Suppressor macrophage treated with lipopolysaccharide for 4 hours (primary cell): ENCODE measurements at regions not wholly inside any gene's neighbourhood (a gene's known extent, or its start where the extent isn't known, plus 50 kb on each side); places are given as distances from the start of the nearest gene placed in this dataset.
"Not testable (repeated sequence)": the region's sequence is repeated elsewhere in the genome, so short reads cannot be mapped to it uniquely, and the experiment has no call there.

Source experiments
- DNase-seq: peaks from one replicate; pipeline ENCODE4 v3.0.0-alpha.2; 2020

DNA sequence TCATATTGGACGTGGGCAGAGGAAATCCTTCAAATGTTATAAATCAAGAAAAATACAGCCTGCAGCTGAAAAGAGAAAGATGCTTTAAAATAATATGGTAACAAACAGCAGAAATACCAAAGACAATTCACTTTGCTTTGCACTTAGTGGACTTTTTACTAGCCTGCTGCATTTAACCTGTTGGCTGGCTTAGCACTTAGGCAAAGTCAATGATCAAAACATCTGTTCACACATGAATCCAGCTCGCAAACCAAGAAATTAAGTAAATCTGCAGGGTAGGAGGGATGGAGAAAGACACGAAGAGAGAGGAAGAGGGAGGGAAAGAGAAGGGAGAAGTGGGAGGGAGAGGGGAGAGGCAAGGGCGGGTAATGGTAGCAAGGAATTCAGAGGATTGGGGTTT is 103.6 kb upstream of the RAB4A start:
- DNase-seq, result no peak

DNA sequence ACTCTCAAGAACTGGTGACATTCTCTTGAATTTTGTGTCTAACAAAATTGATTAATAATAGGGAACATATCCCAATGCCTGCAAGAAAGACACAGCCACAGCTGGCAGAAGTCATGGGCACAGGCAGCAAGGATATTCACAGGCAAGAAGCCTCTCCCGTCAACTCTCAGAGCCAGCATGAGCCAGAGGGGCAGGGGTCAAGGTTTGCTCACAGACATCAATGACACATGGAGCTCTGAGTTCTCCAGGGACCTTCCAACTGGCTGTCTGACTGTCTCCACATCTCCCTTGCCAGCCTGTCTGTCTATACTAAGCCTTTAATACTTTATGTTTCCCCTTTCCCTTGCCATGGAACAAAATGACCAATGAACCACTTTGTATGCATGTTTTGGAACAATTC is 101.5 kb upstream of the RAB4A start:
- no peak for DNase-seq

DNA sequence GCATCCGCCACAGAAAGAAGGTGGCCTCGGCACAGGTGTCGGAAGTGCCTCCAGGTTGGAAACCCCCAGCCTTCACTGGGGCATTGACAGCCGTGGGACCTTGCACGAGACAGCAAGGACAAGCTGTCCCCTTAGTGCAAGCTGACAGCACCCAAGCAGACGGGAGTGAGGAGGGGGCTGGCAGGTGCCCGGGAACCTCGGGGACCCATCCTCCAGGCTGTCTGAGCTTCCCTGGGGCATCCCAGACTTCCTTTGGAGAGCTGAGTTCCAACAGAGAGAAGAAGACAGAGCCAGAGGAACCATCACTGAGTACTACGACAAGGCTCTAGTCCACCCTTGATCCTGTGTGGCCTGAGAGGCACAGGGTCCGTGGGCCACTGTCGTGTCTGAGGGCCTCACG is 100.6 kb upstream of the RAB4A start:
- DNase-seq, result no peak

DNA sequence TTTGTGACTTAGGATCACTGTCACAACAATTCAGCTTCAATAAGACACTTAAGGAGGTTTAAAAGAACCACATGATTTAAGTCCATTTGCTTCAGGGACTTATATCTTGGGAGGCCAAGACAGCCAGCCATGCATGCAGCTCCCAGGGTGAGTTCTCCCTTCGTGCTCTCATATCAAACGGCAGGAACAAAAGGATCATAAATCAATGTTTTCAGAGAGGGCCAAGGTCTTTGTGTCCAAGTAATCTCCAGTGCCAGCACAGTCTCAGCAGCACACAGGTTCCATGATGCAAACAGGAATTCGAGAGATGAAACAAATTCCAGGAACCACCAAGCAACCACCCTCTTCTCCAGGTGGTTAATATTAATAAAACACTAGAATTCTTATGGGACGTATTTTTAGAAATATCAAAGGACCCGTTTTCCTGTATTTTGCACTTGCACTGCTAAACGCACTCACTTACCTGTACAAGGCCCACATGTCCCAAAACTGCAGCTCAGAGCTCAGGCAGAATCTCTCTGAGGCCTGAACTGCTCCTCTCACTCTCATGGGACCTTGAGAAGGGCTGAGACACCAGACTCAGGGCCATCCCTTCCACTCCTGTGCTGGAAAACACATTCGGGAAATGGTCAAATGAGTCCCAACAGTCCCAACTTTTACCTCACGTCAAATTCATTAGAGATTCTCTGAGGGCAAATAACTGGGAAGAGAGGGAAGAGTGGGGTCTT is 100.0 kb upstream of the RAB4A start:
- no peak for DNase-seq

DNA sequence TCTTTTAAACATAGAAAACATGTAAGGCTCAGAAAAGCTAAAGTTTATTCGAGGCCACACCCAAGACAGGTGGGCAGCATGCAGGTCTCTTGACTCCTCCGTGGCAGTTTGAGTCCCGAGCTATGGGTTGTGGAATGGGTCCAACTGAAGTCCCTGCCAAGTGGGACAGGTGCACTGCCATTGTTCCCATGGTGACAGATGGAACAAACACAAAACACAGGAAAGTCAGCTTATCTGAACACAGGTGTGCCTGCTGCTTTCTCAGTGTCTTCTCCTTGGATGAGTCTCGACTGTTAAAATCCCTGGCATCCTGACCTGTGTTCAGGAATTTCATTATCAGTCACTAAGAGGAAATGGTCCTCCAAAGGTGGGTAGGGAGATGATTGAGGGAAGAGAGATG is 99.0 kb upstream of the RAB4A start:
- no peak for DNase-seq

DNA sequence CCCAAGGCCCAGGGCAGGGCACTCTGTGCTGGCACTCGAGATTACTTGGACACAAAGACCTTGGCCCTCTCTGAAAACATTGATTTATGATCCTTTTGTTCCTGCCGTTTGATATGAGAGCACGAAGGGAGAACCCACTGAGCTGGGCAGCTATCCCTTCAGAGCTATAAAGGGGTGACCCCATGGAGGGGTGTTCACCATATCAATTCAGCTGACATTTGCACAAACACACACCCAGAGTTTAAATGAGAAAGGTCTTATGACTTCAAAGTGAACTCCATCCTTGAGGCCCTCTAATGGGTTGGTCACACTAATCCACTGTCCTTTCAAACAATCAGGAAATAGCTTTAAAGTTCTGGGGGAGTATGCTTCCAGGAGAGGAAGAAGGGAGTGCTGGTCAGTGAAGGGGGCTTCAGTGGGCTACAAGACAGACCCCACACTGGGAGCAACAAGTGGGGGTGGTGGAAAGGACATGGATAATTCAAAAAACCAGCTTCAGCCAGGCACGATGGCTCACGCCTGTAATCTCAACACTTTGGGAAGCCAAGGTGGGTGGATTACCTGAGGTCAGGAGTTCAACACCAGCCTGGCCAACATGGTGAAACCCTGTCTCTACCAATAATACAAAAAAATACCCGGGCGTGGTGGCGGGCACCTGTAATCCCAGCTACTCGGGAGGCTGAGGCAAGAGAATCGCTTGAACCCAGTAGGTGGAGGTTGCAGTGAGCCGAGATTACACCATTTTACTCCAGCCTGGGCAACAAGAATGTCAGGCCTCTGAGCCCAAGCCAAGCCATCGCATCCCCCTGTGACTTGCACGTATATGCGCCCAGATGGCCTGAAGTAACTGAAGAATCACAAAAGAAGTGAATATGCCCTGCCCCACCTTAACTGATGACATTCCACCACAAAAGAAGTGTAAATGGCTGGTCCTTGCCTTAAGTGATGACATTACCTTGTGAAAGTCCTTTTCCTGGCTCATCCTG is 97.1 kb upstream of the RAB4A start:
- not testable (repeated sequence) for DNase-seq

GRCh38 chr1:229175297-229175696 is 95.6 kb upstream of the RAB4A start:
- DNase-seq, result not testable (repeated sequence)

GRCh38 chr1:229176457-229176856 is 94.5 kb upstream of the RAB4A start:
- DNase-seq, result not testable (repeated sequence)

DNA sequence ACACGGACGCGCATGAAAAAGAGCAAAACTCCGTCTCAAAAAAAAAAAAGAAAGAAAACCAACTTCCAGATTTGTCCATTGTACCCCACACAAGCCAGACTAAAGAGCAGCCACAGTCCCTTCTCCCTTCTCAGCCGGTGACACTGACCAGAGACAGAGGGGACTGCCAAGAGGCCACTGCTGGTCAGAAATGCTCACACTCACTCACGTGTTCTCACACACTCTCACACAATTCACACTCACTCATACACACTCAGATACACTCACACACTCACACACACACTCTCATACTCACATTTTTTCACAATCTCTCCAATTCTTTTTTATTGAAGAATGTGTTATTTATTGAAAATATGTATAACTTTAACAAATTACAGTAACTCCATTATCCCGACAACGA is 90.8 kb upstream of the RAB4A start:
- no peak for DNase-seq

GRCh38 chr1:229181419-229181818 is 89.5 kb upstream of the RAB4A start:
- no peak for DNase-seq

DNA sequence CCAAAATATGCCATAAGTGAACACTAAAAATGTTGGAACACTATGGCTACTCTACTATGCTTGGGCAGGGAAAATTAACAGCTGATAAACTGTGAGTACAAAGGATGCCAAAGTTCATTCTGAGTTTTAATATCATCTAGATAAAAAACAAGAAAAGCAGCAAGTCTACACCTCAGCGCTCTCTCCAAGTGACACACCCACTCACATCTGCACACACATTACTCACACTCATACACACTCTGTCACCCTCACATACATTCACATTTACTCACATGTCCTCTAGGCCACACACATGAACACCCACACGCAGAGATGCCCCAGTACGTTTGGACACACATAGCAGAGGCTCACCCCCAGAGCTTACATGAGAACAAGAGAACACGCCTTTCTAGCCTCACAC is 87.3 kb upstream of the RAB4A start:
- no peak for DNase-seq

GRCh38 chr1:229184066-229184465 is 86.8 kb upstream of the RAB4A start:
- DNase-seq, result no peak

GRCh38 chr1:229185963-229186362 is 84.9 kb upstream of the RAB4A start:
- no peak for DNase-seq

GRCh38 chr1:229186373-229187056 is 84.4 kb upstream of the RAB4A start:
- peak; percentile 60 for DNase-seq

DNA sequence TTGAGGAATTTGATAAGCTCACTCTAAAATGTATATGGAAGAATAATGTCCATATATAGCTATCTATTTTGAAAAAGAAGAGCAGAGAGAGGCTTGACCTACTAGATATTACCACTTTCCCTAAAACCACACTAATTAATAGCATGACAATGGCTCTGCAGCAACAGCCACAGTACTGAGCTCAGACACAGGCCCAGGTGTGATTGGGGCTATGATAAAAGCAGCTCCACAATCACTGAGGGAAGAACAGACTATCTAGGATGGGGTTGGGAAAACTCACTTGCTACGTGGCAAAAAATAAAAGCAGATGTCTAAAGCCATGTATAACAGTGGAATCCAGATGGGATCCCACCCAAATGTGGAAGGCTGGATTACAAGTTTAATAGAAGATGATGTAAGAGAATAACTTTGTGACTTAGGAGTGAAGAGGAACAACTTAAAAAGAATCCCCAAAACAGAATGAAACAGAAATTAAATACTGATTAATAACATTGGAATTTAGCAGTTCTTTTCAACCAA is 80.8 kb upstream of the RAB4A start:
- DNase-seq, result no peak

GRCh38 chr1:229191066-229191674 is 79.7 kb upstream of the RAB4A start:
- DNase-seq, result no peak

GRCh38 chr1:229192031-229192430 is 78.9 kb upstream of the RAB4A start:
- DNase-seq, result peak; percentile 87

DNA sequence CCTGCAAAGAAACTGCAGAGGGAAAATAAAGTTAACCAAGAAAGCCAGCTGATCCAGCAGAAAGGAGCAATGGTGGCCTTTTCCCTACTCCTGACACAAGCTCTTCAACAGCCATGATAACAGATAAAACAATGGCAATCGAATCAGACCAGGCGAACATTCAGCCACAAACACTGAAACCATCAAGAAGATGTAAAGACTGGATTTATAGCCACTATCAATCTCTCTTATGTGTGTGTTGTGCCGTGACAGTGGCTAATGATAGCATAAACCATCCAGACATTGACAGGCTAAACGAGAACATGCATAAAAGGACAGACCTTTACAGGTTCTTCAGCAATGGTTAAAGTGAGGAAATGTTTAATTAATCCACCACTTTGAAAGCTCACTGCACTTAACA is 78.1 kb upstream of the RAB4A start:
- no peak for DNase-seq

DNA sequence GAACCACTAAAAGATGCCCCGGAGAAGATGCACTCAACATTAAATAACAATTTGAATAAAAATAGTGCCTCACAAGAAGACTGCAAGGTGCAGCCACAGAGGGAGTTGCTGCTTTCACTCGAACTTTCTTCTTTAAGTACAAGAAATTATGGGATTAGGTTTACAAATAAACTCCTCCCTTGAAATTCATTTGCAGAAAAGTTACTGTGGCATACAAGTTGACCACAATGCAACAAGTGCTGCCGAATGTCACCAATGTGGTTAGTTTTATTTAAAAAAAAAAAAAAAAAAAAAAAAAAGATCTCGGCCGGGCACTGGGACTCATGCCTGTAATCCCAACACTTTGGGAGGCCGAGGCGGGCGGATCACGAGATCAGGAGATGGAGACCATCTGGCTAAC is 76.8 kb upstream of the RAB4A start:
- DNase-seq, result no peak

GRCh38 chr1:229195246-229195645 is 75.7 kb upstream of the RAB4A start:
- peak; percentile 49 for DNase-seq

DNA sequence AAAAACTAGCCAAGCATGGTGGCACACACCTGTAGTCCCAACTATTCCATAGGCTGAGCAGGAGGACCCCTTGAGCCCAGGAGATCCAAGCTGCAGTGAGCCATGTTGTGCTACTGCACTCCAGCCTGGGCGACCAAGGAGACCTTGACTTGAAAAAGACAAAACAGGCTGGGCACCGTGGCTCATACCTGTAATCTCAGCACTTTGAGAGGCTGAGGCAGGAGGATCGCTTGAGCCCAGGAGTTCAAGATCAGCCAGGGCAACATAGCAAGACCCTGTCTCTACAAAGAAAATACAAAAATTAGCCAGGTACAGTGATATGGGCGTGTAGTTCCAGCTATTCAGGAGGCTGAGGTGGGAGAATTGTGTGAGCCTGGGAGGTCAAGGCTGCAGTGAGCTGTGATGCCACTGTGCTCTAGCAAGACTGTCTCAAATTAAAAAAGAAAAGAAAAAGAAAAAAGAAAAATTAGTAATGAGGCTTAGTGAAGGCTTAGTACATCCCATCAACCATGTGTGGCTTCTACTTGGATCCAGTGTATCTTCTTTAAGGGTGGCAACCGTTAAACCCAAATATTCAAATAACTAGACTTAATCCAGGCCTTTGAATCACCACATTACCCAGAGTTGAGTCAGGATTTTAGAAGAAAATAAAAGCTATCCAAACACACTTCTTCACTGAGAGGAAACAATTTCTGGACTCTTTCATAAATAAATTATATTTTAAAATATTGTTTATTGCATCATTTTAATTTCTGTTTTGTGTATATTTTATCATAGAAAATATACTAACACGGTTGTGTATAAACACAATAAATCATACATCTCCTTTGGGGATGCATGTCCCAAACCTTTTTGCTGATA is 74.3 kb upstream of the RAB4A start:
- DNase-seq, result no peak

DNA sequence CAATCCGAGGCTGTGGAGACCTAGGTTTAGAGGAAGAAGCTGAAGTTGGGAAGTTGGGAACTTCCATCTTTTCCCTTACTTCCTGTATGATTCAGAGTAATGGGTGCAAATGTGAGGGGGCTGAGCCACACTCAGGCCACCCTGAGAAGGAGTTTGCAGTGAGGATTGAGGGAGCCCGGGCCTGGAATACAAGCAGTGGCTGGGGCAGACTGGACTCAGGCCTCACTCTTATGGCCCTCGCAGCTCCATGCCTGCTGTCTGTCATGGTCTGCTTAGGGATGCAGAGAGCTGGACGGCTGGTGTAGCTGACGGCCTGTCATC is 73.7 kb upstream of the RAB4A start:
- peak; percentile 61 for DNase-seq
